ENCODE measurements at regions not wholly inside any gene's neighbourhood (a gene's known extent, or its start where the extent isn't known, plus 50 kb on each side); places are given as distances from the start of the nearest gene placed in this dataset.

DNA sequence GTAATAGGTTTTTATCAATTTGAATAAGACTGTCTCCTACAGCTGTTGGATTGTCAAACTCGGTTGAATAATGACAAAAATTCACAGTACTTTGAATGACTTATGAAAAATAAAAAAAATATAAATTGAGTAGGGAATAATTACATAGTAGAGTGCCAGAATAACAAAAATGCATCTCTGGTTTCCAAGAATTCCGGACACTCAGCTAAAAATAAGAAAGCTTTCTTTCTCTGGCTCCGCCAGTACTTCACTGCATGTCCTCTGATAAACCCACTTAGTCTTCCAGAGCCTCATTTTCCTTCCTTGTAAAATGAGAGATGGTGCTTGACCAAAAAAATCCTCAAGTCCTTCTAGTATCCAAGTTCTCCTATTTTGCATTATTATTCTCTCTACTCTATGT, 374.6 kb upstream of the LUZP2 start:
- TF ChIP-seq ZFX (IDR thresholded peaks at IDR 0.05): no peak
- TF ChIP-seq, protein P1, sequence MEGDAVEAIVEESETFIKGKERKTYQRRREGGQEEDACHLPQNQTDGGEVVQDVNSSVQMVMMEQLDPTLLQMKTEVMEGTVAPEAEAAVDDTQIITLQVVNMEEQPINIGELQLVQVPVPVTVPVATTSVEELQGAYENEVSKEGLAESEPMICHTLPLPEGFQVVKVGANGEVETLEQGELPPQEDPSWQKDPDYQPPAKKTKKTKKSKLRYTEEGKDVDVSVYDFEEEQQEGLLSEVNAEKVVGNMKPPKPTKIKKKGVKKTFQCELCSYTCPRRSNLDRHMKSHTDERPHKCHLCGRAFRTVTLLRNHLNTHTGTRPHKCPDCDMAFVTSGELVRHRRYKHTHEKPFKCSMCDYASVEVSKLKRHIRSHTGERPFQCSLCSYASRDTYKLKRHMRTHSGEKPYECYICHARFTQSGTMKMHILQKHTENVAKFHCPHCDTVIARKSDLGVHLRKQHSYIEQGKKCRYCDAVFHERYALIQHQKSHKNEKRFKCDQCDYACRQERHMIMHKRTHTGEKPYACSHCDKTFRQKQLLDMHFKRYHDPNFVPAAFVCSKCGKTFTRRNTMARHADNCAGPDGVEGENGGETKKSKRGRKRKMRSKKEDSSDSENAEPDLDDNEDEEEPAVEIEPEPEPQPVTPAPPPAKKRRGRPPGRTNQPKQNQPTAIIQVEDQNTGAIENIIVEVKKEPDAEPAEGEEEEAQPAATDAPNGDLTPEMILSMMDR (conservative IDR thresholded peaks at IDR 0.05): no peak
- H3K27ac ChIP-seq: no peak overlapping the region

DNA sequence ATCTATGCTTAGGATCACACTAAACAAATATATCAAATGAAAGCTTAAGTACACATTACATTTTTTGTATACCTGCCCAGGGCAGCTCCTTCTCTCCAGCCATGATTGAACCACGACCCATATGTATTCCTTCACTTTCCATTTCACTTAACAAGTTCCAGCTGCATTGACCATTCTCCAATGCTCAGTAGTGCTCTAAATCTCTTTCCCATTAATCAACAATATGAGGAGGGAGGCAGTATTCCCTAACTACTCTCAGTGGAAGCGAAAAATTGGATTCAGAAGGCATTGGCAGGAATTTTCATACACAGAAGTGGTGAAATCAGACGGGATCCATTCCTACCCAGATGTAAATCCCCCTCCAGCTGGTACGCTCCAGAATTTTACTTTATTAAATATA, 372.0 kb upstream of the LUZP2 start:
- TF ChIP-seq, protein P1 (conservative IDR thresholded peaks at IDR 0.05): no peak
- TF ChIP-seq ZFX (IDR thresholded peaks at IDR 0.05): no peak
- no peak overlapping the region for H3K27ac ChIP-seq

DNA sequence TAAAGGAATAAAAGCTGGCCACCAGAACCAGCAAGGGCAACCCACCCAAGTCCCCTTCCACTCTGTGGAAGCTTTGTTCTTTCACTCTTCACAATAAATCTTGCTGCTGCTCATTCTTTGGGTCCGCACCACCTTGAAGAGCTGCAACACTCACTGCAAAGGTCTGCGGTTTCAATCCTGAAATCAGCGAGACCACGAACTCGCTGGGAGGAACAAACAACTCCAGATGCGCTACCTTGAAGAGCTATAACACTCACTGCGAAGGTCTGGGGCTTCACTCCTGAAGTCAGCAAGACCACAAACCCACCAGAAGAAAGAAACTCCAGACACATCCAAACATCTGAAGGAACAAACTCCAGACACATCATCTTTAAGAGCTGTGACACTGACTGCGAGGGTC, 365.2 kb upstream of the LUZP2 start:
- TF ChIP-seq ZFX (IDR thresholded peaks at IDR 0.05): no peak
- TF ChIP-seq, protein P1 (conservative IDR thresholded peaks at IDR 0.05): no peak
- H3K27ac ChIP-seq: no peak overlapping the region

DNA sequence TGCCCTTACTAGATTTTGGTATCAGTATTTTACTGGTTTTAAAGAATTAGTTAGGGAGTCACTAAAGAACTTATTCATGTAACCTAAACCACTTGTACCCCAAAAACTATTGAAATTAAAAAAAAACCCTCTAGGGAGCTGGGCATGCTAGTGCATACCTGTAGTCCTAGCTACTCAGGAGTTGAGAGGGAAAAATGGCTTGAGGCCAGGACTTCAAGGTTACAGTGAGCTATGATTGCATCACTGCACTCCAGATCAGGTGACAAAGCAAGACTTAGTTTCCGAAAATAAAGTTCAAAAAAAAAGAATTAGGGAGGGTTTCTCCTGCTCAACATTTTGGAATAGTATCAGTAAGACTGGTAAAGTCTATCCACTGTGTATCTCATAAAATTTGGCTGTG, 364.4 kb upstream of the LUZP2 start:
- TF ChIP-seq ZFX (IDR thresholded peaks at IDR 0.05): no peak
- TF ChIP-seq, protein P1 (conservative IDR thresholded peaks at IDR 0.05): no peak
- H3K27ac ChIP-seq: no peak overlapping the region

DNA sequence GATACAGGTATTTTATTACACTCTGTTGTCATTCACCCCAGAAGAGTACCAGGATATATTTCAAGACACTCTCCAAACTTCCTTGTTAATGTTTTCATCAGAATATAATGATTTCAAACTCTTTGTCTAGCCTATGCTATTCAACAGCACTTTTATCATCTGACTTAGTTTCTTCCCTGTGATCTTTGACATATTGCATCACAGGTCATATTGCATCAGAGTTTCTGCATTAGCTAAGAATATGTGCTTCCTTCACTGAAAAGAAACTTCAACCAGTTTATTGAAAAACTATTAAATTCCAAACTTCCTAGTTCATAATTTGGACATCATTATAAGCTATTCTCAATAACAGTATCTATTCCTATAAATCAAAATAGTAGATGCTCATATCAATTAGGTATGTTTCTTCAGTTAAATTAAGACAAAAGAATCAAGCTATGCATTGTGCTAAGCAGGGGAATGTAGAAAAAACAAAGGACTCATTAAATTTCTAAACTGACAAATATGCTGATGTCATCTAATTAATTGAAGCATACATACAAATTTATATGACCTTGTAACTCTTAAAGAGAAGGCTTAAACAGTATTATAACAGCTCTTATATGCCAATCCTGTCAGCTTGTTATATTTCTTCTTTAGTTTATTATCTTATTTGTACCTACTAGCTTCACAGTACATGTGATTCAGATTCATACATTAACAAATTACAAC, 361.8 kb upstream of the LUZP2 start:
- no peak overlapping the region for H3K27ac ChIP-seq
- TF ChIP-seq, protein P1 (conservative IDR thresholded peaks at IDR 0.05): no peak
- no peak for TF ChIP-seq ZFX (IDR thresholded peaks at IDR 0.05)

DNA sequence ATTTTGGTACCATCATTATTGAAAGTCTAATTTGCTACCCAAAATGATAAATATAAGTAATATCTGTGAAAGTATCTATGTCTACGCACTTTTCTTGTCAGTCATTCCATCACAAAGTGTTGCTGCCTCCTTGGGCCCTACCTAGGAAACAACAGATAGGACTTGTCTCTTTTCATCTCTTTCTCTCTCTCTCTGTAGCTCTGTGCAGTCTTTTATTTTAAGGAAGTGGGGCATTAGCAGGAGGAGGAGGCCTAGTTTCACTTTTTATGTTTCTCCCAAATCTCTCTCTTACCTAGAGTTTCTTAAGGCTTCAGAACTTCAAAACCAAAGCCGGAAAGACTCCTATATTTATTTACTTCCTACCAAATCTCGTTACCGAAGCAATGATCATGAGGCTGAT, 354.8 kb upstream of the LUZP2 start:
- TF ChIP-seq ZFX (IDR thresholded peaks at IDR 0.05): no peak
- TF ChIP-seq, protein P1 (conservative IDR thresholded peaks at IDR 0.05): no peak
- H3K27ac ChIP-seq: no peak overlapping the region

DNA sequence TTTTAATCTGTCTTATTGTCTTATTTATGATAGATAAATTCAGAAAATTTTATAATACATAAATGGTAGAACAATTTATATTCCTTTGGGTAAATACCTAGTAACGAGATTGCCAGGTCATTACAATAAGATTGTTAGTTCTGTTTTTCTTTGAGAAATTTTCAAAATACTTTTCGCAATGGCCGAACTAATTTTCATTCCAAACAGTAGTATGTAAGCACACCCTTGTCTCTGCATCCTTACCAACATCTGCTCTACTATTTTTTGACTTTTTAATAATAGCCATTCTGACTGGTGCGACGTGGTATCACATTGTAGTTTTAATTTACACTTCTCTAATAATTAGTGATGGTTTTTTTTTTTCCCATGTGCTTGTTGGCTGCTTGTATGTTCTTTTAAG, 351.4 kb upstream of the LUZP2 start:
- no peak overlapping the region for H3K27ac ChIP-seq
- TF ChIP-seq, protein P1 (conservative IDR thresholded peaks at IDR 0.05): no peak
- no peak for TF ChIP-seq ZFX (IDR thresholded peaks at IDR 0.05)

Measured in C4-2B (cell line).